AG09319 (cell line): ENCODE measurements at regions not wholly inside any gene's neighbourhood (a gene's known extent, or its start where the extent isn't known, plus 50 kb on each side); places are given as distances from the start of the nearest gene placed in this dataset.

Source experiments
- DNase-seq: peaks from one replicate; pipeline ENCODE4 v3.0.0-alpha.2; 2010; ENCODE audit warnings: low read depth; ENCODE audit errors: extremely low read depth
- CTCF ChIP-seq: IDR thresholded peaks from 2 replicates; pipeline ENCODE4 v1.5.1; 2011; ENCODE audit warnings: low read depth, mild to moderate bottlenecking, inconsistent platforms, low read length, moderate library complexity

GRCh38 chr9:89884356-89885083 is 279.7 kb downstream of the GADD45G start:
- TF ChIP-seq CTCF: no peak
- no peak for DNase-seq

GRCh38 chr9:89885156-89885555 is 280.3 kb downstream of the GADD45G start:
- TF ChIP-seq CTCF: no peak
- DNase-seq: no peak

- no peak for DNase-seq
- TF ChIP-seq CTCF: no peak
These were observed 281.5 kb downstream of the GADD45G start for GRCh38 chr9:89886281-89886700.

- no peak for DNase-seq
- TF ChIP-seq CTCF: no peak
These were observed 282.5 kb downstream of the GADD45G start for GRCh38 chr9:89887286-89887685.

GRCh38 chr9:89888233-89888632 is 283.4 kb downstream of the GADD45G start:
- no peak for DNase-seq
- TF ChIP-seq CTCF: no peak

GRCh38 chr9:89888677-89889076 is 283.9 kb downstream of the GADD45G start:
- DNase-seq: no peak

More at GRCh38 chr9:89888677-89889076, 283.9 kb downstream of the GADD45G start:
- no peak for TF ChIP-seq CTCF
